Mucosa of descending colon (tissue), 3 donors: ENCODE measurements at regions not wholly inside any gene's neighbourhood (a gene's known extent, or its start where the extent isn't known, plus 50 kb on each side); places are given as distances from the start of the nearest gene placed in this dataset.

ENCODE experiments used
- ATAC-seq: fragments of 200-7000 bp; cut with Tn5 transposase; one replicate; pipeline ENCODE4 v1.9.1; 2020; ENCODE audit warnings: mild to moderate bottlenecking, moderate library complexity
- DNase-seq, 3 donors: peaks; one replicate each; pipeline ENCODE4 v3.0.0-alpha.2; 2020
- H3K36me3 ChIP-seq: fragments of 200-600 bp; one replicate; pipeline ENCODE4 v1.8.0; 2021; ENCODE audit warnings: low read depth, mild to moderate bottlenecking
- H3K4me1 ChIP-seq: fragments of 200-600 bp; one replicate; pipeline ENCODE4 v1.8.0; 2021; ENCODE audit warnings: low read depth, mild to moderate bottlenecking
- H3K4me3 ChIP-seq: fragments of 200-600 bp; one replicate; pipeline ENCODE4 v1.8.0; 2021; ENCODE audit warnings: mild to moderate bottlenecking
- H3K9me3 ChIP-seq: fragments of 200-600 bp; one replicate; pipeline ENCODE4 v1.8.0; 2021; ENCODE audit warnings: mild to moderate bottlenecking
- CTCF ChIP-seq: fragments of 200-600 bp; IDR thresholded peaks from one replicate; pipeline ENCODE4 v1.8.0; 2022; ENCODE audit warnings: antibody characterized with exemption, mild to moderate bottlenecking
- intact Hi-C, 2 donors: fragments of 100-400 bp; cut with DNase I in 1 of 2; cut with micrococcal nuclease in 1 of 2; formaldehyde crosslinking; loops; one replicate each; pipeline versions ENCODE4 v1.11.0 to v1.11.1; 2022; cut with DNase I, micrococcal nuclease
- donor health status: DM: no; HTN: no; CAD: no; lungs with moderate emphysema.
- donor health status: DM: no; HTN: no; CAD: no.
- donor health status: DM: no; HTN: yes; CAD: no.

- no peak for TF ChIP-seq CTCF
- no peaks in the 10 kb centered on the region for H3K36me3 ChIP-seq
- no peaks in the 10 kb centered on the region for H3K4me1 ChIP-seq
- ATAC-seq (no peak), DNase-seq (no peak)
- intact Hi-C loops = no loop called here
- no peak overlapping the region for H3K4me3 ChIP-seq
- no peaks in the 10 kb centered on the region for H3K9me3 ChIP-seq
Observed at GRCh38 chr9:1369297-1369696, 319.1 kb downstream of the DMRT2 start.

- ATAC-seq (no peak), DNase-seq (no peak)
- intact Hi-C loops = no loop called here
- Histone ChIP-seq H3K36me3 (no peaks in the 10 kb centered on the region), H3K9me3 (no peaks in the 10 kb centered on the region), H3K4me3 (no peak overlapping the region), H3K4me1 (no peaks in the 10 kb centered on the region)
- no peak for TF ChIP-seq CTCF
Observed at GRCh38 chr9:1373445-1373844, 323.3 kb downstream of the DMRT2 start.

- ATAC-seq = no peak
- intact Hi-C loops = no loop called here
- TF ChIP-seq CTCF = no peak
- no peak for DNase-seq
- H3K36me3 ChIP-seq = no peaks in the 10 kb centered on the region
- no peaks in the 10 kb centered on the region for H3K4me1 ChIP-seq
- H3K4me3 ChIP-seq = no peak overlapping the region
- no peaks in the 10 kb centered on the region for H3K9me3 ChIP-seq
Observed at GRCh38 chr9:1383899-1384455, 333.8 kb downstream of the DMRT2 start.

- Histone ChIP-seq H3K36me3 (no peaks in the 10 kb centered on the region), H3K4me1 (no peaks in the 10 kb centered on the region), H3K4me3 (no peak overlapping the region), H3K9me3 (no peaks in the 10 kb centered on the region)
- DNase-seq (no peak), ATAC-seq (no peak)
- no peak for TF ChIP-seq CTCF
- intact Hi-C loops = no loop called here
Observed at GRCh38 chr9:1384816-1385215, 334.7 kb downstream of the DMRT2 start.

- ATAC-seq = no peak
- Histone ChIP-seq H3K4me1 (no peaks in the 10 kb centered on the region), H3K4me3 (no peak overlapping the region), H3K9me3 (no peaks in the 10 kb centered on the region), H3K36me3 (no peaks in the 10 kb centered on the region)
- DNase-seq = no peak
- intact Hi-C loops = no loop called here
- no peak for TF ChIP-seq CTCF
Observed at GRCh38 chr9:1386420-1386819, 336.3 kb downstream of the DMRT2 start.

- H3K36me3 ChIP-seq = no peaks in the 10 kb centered on the region
- no peak overlapping the region for H3K4me3 ChIP-seq
- no peaks in the 10 kb centered on the region for H3K9me3 ChIP-seq
- ATAC-seq (no peak), DNase-seq (no peak)
- H3K4me1 ChIP-seq = no peaks in the 10 kb centered on the region
- TF ChIP-seq CTCF = no peak
- intact Hi-C loops = no loop called here
Observed at GRCh38 chr9:1388216-1388615, 338.1 kb downstream of the DMRT2 start.
